NCI-H510A treated with DMSO at 0.1 percent for 48 hours (cell line): ENCODE measurements at regions not wholly inside any gene's neighbourhood (a gene's known extent, or its start where the extent isn't known, plus 50 kb on each side); places are given as distances from the start of the nearest gene placed in this dataset.
A peak's percentile ranks its signal among the peaks of the same experiment; 100 is the strongest.
"Not testable (repeated sequence)": the region's sequence is repeated elsewhere in the genome, so short reads cannot be mapped to it uniquely, and the experiment has no call there.

Experiments
- DNase-seq: peaks from one replicate; lab custom pipeline; 2025; lab: John Stamatoyannopoulos, UW

DNA sequence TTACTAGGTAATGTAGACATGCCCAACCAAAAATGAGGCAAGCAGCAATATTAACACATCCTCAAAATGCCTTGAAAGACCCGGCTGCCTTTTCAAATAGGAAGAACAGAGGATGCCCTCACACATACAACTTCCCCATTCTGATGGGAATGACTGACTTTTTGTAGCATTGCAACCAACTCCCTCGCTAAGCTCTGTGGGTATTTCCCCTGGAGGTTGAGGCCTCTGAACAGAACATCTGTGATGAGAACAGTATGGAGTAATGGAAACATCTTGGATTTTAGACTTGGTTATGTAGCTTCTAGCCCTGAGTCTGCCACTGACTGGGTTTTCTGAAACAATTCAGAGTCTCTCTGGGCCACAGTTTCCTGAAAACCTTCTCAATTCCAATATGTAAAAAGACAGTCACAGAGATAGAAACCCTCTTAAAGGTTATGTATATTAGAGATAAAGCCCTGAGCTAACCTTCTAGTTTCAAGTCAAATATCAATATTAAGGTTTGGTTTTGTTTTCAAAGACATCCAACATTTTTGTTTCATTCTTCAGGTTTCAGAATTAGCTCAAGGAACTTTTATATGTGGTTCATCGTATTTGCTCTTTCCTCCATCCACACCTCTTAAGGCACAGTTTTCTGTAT is 311.5 kb downstream of the SETD4 start:
- DNase-seq, result no peak

DNA sequence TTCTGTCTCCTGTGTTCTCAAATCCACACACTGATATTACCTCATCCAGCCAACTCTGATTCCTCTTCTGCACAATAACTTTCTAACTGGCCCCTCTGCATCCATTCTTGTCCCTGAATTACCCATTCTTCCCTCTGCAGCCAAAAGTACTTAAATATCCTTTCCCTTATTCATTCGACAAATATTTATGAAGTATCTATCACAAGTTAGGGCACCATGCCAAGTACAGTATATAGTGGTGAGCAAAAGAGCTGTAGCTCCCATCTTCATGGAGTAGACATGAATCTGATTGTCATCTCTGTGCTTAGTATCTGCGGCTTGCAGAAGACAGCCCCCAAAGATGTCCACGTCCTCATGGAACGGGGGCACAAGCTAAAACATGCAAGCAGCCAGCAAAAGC is 316.8 kb downstream of the SETD4 start:
- DNase-seq, result no peak

DNA sequence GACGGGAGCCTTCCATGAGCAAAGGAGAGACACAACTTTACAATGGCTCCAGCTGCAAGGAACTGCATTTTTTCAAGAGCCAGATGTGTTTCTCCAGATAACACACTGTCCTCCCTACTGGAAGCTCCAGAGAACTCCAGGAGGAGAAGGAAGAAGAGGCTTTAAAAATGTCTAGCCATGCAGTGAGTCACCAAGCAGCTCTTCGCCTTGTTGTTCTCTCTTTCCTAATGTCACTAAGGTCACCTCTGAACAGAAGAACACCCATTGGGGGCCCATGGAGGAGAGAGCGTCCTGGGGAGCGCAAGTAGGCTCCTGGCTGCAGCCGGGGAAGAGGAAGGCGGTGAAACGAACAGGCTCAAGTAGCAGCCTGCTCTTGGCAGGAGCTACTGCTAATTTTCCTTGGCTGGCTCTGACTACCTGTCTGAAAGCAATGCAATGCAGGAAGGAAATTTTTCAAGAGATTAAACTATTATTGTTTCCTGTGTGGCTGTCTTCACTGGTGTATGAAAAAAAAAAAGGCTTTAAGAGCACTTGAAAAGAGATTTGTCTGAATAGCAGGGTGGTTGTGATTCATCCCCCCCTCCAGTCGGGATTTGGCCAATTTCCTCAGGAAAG is 321.9 kb downstream of the SETD4 start:
- no peak for DNase-seq

DNA sequence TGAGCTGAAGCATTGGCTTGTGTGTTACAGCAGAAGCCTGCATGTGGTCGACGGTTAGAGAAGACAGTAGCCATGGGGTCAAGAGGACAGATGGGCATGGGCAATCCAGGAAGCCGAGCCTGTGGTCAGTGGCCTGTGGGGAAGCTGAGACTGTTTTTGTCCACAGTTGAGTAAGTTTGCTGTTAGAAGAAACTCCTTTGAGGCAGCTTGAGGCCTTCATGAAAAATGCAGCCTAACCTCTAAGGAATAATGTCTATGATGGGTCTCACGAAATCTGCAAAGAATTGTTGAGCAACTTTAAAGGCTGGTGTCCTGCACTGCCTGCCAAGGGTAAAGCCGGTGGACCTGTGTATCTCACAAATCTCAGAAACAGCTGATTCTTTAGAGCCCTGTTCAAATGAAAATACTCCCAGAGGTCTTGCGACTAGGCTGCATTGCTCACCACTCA is 322.4 kb downstream of the SETD4 start:
- DNase-seq, result no peak

DNA sequence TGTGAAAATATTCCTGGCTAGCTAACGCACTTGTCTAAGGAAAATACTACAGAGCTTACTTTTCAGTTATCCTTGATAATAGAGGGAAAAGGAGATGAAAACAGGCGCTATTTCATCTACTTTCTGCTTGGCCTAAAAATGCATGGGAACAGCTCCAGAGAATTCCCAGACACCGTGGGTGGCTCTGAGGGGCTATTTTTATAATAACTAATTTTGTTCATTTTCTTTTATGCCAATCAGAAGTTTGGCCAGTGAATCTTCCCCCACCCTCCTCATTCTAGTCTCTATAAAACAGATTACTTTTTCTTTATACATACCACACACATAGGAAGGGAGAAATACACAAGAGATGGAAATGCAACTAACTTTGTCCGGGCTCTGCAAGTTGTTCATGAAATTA is 322.9 kb downstream of the SETD4 start:
- no peak for DNase-seq

DNA sequence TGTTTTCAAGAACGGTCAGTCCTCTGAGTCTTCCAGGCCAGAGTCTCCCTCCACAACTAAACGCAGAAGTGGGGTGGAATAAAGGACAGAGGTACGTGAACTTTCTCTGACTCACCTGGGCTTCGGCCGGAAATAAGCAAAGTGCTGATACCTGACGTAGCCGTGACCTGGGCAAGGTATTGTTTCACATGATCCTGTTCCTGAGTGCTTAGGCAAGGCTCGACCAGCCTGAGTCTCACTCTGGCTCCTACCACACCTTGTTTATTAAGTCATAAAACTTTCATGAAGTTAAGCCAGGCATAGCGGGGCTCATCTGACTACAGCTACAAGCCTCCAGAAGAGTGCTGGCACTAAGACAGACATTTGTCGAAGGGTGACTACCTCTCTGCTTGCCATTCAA is 327.5 kb downstream of the SETD4 start:
- DNase-seq, result no peak

DNA sequence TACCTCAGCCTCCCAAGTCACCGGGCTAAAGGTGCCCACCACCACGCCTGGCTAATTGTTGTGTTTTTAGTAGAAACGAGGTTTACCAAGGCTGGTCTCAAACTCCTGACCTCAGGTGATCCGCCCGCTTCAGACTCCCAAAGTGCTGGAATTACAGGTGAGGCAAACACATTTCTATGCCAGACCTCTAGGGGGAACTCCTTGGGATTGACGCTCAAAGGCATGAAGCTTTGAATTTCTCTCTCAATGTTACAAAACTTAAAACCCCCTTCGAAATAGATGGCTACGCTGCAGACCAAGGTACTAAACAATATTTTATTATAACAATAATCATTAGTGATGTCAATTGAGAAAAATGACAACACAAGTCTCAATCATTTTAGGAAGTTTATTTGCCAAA is 330.0 kb downstream of the SETD4 start:
- DNase-seq, result no peak

DNA sequence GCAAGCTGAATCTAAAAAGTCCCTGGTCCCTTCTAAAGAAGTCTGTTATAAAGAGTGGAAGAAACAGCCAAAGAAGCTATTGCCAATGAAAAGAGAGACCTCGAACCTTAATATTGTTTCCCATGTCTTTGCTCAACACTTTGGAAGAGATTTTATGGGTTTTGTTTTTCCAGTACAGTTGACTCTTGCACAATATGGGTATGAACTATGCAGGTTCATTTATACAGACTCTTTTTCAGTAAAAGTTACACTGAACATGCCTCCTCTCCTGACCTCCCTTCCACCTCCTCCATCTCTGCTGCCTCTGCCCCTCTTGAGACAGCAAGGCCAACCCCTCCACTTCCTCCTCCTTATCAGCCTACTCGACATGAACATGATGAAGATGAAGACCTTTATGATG is 332.5 kb downstream of the SETD4 start:
- no peak for DNase-seq

DNA sequence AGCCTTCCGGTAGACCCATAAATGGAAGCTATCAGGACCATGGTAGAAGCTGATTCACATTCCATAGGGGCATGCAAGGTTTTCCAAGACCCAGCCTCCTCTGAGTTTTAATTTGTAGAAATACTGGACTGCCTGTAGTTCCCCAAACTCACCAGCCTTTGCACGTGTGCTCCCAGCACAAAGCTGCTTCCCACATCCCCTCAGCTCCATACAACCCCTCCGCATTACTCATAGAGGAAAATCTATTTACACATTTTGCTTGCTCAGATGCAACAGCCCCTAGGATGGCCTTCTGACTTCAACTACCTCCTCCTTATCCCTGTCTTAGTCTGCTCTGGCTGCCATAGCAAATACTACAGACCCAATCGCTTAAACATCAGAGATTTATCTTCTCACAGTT is 336.2 kb downstream of the SETD4 start:
- no peak for DNase-seq

DNA sequence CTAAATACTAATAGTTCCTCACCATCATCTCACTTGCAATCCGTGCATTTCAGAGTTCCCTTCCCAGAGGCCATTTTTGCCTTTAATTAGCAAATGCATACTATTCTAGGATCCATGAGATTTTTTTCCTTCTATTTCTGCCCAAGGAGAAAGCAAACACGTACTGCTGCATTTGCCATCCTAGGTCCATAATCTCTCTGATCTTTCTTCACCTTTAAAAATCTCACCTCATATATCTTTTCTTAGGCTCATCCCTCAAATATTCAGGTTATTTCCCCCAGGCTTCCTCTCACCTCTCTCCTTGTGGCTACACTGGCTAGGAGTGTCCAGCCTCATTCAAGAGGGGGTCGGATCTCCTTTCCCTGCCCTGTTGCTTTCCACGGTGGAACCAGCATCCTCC is 338.6 kb downstream of the SETD4 start:
- no peak for DNase-seq

DNA sequence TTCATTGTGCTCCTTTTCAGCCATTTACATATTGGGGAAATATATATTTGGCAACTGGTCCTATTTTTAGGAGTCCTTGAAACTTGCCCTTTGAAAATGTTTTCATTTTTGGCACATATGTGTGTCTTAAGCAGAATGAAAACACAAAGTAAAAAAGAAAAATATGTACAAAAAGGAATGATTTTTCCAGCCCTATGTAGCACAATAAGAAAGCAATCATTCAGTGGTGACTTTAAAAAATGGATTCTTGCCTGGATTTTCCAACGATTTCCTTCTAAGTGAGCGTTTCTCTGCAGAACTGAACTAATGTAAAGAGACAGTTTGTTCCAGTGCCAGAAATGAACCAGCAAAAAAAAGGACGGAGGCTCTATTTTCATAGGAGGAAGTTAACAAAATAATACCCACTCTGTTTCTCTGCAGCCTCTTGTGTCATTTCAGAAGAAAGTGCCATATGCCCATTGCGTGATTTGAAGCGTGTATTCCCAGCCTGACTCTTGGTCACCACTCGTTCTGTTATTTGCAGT is 340.1 kb downstream of the SETD4 start:
- DNase-seq, result no peak

DNA sequence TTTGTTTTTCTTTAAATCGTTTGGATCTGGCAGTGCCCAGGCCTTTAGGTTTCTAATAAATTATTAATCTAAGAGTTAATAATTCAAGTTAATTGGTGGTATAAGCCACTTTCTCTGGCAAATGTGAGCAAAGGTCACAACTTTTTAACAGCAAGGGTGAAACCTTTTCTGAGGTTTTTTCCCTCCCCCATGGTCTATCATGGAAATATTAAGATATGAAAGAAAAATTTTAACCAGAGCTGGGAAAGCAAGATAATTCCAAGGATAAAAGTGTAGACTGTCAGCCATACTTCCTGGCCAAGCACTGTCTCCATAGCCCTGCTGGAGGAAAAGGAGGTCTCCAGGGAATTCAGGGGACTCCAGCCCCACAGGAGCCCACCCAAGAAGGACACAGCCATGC is 341.2 kb downstream of the SETD4 start:
- no peak for DNase-seq

DNA sequence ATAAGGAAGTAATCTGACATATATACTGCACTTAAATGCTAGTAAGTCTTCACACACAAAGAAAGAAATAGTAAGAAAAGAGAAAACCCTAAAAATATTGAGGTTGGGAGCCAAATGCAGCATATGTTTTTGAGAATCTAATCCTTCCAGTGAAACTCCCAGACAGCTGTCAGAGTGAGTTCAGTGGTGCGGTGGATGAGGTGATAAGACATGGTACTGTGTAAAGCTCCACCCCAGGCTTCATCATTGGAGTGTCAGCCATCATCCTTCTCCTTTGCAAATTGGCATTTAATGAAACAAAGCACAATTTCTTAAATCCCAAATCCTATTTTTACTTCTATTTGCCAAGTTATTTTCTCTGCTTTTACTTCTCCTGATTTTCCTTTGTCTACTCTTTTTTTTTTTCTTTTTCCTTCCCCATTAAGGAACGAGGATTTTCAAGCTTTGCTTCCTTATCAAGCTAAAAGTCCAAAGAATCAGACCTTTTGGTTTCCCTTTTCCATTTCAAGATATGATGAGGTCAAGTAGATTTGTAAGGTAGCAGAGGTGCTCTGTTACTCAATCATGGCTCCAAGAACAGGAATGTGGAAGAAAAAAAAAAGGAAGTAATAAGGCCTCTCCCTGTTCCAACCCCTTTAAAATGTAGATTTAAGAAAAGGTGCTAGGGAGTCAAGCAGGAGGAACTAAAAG is 343.3 kb downstream of the SETD4 start:
- DNase-seq, result no peak

DNA sequence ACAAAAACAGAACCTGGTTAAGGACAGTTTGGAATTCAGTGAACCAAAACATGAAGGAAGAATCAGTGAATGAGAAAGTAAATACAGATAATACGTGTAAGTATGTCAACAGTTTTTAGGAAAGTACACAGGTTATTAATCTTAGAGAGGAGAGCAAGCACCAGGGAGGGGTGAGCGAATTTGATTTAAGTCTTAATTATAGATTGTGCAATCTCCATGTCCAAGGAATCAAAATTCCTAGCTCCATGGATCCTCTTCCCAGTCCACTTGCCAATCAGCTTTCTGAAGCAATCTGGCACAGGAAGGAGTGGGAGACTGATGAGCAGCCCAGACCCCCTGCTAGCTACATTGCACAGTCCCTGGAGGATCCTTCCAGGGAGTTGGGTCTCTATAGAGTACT is 346.4 kb downstream of the SETD4 start:
- DNase-seq, result no peak

DNA sequence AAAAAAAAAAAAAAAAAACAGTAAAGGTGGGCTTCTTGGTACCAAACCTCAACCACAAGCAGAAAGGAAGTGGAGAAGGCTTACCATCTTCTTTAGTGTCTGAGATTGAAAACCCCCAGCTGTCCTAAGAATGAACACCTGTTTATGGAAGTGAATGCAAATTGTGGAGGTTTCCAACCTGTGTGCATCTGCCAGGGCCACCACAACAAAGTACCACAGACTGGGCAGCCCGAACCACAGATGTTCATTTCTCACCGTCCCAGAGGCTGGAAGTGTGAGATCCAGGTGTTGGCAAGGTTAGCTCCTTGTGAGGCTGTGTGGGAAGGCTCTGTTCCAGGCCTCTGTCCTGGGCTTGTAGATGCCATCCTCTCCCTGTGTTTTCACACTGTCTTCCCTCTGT is 348.7 kb downstream of the SETD4 start:
- DNase-seq, result no peak

DNA sequence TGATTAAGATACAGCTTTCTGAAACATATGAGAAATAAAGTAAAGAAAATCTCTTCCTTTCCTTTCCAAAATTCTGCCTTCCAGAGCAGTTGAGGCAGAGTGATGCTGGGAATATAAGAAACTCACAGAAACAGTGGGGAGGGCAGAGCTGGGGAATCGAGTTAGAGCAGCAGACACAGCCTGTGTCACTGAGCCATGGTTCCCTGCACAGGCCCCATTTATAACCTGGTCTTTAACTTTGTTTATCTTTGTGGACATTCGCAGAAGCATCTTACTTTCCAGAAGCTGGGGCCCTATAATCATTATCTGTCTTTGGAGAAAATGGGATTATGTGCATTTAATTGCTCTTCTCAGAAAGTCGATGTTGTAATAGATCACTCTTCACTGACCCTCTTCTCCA is 349.1 kb downstream of the SETD4 start:
- DNase-seq, result no peak

DNA sequence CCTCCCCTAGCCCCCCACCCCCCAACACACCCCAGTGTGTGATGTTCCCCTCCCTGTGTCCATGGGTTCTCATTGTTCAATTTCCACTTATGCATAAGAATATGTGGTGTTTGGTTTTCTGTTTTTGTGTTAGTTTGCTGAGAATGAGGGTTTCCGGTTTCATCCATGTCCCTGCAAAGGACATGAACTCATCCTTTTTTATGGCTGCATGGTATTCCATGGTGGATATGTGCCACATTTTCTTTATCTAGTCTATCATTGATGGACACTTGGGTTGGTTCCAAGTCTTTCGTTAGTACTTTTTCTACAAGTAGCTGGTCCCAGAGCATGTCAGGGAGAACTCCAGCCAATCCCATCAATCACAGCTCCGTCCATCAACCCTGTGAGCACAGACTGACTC is 350.3 kb downstream of the SETD4 start:
- DNase-seq, result not testable (repeated sequence)

DNA sequence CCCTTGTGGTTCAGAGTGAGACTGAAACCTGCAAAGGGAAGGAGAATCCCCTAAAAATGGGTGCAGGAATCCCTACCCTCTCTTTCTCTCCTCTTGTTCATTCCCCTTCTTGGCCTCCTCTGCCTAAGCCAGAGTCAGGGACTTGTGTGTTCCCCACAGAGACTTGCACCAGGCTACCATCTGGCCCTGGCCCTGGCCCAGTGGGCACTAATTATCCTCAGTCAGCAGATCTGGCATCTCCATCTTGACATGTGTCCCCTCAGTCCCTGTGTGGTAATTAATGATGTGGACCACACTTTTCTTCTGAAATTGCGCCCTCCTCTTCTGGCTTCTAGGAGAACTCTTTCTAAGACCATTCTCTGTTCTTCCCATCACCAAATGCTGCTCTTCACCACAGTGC is 354.4 kb downstream of the SETD4 start:
- no peak for DNase-seq

DNA sequence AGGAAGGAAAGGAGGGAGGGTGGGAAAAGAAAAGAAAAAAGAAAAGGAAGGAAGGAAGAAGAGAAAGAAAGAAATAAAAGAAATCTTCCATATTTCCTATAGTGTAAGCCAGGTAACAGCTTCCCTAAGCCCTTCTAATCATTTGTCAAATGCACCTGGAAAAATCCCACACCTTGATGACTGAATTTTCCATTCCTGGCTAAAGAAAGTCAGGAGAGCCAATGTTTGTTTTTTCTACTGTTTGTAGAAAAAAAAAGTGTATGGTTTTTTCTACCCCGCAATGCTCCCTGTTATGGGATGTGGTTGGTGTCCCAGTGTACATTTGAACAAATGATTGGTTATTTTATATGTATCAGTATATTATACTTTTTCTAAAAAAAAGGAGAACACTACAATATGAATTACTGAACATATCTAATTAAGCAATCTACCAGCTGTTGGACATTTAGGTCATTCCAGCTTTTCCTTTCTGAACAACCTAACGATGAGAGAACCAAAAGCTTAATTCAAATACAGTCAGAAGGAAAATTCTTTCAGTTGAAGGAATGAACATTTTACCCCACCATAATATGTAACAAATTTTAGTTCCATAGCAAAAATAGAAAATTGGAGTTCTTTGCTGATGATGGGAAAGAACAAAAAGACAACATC is 355.0 kb downstream of the SETD4 start:
- no peak for DNase-seq

DNA sequence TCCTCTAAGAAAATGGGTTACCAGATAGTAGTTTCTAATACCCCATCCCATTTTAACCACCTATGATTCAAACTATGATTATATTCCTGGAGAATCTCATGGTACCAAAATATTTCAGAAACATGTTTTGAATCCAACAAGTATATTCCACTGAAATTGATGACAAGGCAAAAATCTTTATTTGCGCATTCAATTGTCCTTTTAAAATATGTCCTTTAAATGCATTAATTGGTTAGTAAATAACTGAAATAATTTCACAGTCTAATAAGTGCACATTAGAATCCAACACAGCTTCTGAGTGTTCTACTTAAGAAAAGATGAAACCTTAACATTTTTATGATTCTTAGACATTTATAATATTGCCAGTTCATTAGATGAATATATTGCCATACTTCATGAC is 356.6 kb downstream of the SETD4 start:
- no peak for DNase-seq

DNA sequence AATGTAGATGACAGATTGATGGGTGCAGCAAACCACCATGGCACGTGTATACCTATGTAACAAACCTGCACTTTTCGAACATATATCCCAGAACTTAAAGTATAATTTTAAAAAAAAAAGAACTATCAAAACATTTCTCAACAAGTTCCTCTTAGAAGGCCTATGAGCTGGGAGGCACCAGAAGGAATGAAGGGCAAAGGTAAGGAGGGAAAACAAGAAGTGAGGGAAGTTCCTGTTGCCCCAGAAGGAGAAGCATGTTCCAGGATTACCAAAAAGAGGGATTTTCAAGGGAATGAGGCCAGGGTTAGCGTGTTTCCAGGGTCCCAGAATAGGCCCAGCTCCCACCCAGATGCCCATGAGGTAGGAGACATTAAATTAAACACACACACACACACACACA is 361.0 kb downstream of the SETD4 start:
- DNase-seq, result no peak

DNA sequence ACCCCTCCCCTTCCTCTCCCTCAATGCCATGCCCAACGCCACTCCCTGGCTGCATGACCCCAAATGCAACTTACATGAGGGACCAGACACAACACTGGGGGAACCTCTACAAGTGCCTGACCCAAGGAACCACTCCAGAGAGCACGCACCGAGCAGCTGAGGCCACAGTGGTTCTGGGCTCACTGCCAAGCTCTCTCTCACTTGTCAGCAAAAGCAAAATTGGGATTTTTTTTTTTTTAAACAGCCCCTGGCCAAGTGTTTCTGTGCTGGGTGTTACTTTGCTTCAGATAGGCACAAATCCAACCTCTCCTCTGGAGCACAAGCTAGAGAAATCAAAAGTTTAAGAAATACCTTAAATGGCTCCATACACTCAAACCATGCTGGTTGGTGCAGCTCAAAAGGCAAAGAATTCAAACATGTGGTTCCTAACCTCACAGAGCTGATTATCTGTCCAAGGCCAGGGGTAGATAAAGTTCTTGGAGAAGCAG is 363.0 kb downstream of the SETD4 start:
- peak; percentile 84 for DNase-seq

DNA sequence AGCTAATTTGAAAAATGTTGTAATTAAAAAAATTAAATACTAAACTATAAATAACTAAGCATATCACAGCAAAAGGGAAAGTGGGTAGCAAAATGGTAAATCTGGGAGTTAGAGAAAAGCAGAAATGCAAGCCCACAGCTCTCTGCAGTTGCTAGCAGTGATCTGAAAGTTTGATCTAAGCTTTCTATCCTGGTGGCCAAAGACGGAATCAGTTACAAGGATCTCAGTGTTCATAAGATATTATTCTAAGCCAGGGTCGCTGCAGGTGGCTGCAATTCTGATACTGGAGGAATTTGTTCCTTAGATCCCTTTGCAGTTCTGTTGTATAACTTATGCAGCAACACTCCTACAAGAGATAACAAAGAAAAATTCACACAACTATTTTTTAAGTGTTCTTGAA is 363.7 kb downstream of the SETD4 start:
- no peak for DNase-seq
